ENCODE measurements at regions not wholly inside any gene's neighbourhood (a gene's known extent, or its start where the extent isn't known, plus 50 kb on each side); places are given as distances from the start of the nearest gene placed in this dataset.

DNA sequence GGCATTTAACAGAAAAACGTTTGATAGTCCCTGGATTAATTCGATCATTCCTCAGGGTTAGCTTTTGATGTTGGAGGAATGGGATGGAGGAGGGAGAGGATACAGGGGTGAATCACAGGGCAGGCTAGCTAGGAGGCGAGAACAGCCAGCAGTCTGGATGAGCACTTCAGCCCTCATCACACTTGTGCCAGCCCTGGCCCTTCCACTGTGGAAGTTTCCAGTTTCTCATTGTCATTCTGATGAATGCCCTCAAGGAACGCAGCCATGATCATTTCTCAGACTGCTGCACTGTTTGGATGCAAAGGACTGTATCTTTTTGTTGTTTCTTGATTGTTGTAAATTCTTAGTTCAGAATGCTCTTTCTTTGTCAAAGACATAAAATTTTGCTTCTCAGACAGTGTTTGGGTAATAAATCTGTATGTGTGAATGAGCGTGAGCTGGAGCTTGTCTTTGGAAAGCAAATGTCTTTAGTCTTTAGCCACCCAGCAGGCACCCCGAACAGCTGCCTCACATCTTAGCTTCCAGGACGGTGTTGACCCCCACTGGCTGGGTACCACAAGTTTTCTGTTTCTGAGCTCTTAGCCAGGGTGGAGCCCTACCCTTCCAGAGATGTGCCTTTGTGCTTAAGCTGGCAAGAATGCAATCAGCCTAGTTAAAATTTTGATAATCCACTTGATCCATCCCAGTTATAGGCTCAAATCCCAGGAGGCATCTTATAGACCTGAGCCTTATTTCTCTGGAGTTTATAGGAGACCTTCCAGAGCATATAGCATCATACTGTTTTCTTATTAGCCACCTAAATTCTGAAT lies 121.1 kb downstream of the PDCD6IP start:
- Histone ChIP-seq H3K27ac (ENCODE audit: low read depth in 1 of 2, low read length in 1 of 2) (no peak overlapping the region), H3K36me3 (ENCODE audit: control insufficient read depth in 2 of 2, insufficient read depth in 2 of 2, low read length in 1 of 2) (no peaks in the 10 kb centered on the region), H3K27me3 (ENCODE audit: control insufficient read depth in 2 of 2, insufficient read depth in 1 of 2, low read length in 1 of 2) (no peaks in the 10 kb centered on the region), H3K9me3 (ENCODE audit: control insufficient read depth in 2 of 2, insufficient read depth in 1 of 2, low read length in 1 of 2) (no peaks in the 10 kb centered on the region), H3K4me3 (ENCODE audit: low read length in 2 of 2) (no peak overlapping the region), H3K4me1 (ENCODE audit: control insufficient read depth in 2 of 2, insufficient read depth in 2 of 2, low read length in 2 of 2) (peaks cover 2 to 19% of the 10 kb centered on the region in 2 donors)
- no peak for DNase-seq (ENCODE audit: low read depth in 6 of 9, low spot score in 9 of 9)
- WGBS: 96% methylated on average over 7 of the region's 7 CpGs

DNA sequence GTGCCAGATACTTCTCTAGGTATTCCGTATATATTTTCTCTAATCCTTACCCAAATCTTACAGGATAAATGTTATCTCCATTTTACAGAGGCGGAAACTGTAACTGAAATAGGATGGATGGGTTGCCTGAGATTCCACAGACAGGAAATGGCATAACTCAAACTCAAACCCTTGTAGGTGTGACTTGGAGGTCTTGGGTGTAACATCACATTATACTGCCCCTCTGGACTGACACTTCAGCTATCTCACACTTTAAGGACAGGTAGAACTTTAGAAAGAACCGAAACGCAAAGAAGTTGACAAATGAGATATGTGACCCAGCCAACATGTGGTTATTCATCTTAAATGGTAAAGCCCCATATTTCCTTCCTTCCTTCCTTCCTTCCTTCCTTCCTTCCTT lies 122.1 kb downstream of the PDCD6IP start:
- H3K4me3 ChIP-seq (ENCODE audit: low read length in 2 of 2): no peak overlapping the region
- no peaks in the 10 kb centered on the region for H3K27me3 ChIP-seq (ENCODE audit: control insufficient read depth in 2 of 2, insufficient read depth in 1 of 2, low read length in 1 of 2)
- 89% methylated on average over 4 of the region's 4 CpGs for WGBS
- H3K36me3 ChIP-seq (ENCODE audit: control insufficient read depth in 2 of 2, insufficient read depth in 2 of 2, low read length in 1 of 2): no peaks in the 10 kb centered on the region
- H3K9me3 ChIP-seq (ENCODE audit: control insufficient read depth in 2 of 2, insufficient read depth in 1 of 2, low read length in 1 of 2): no peaks in the 10 kb centered on the region
- H3K4me1 ChIP-seq (ENCODE audit: control insufficient read depth in 2 of 2, insufficient read depth in 2 of 2, low read length in 2 of 2): peaks cover 2 to 19% of the 10 kb centered on the region in 2 donors
- no peak for DNase-seq (ENCODE audit: low read depth in 6 of 9, low spot score in 9 of 9)
- no peak overlapping the region for H3K27ac ChIP-seq (ENCODE audit: low read depth in 1 of 2, low read length in 1 of 2)

DNA sequence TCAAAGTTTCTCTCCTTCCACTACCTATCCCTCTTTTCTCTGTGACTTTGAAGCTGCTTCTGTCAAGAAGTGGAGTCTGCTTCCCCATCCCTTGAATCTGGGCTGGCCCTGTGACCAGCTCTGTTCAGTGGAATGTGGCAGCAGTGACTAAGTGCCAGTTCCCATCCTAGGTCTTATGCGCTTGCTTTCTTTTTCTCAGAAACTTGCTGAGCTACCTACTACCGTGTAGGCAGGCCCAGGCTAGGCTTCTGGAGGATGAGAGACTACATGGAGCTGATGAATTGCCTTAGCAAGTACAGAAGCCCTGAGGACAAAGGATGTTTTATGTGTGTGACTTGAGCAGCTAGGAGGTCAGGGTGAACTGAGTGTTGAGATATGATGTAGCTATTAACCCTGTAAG lies 123.2 kb downstream of the PDCD6IP start:
- Histone ChIP-seq H3K9me3 (ENCODE audit: control insufficient read depth in 2 of 2, insufficient read depth in 1 of 2, low read length in 1 of 2) (no peaks in the 10 kb centered on the region), H3K27ac (ENCODE audit: low read depth in 1 of 2, low read length in 1 of 2) (no peak overlapping the region), H3K27me3 (ENCODE audit: control insufficient read depth in 2 of 2, insufficient read depth in 1 of 2, low read length in 1 of 2) (no peaks in the 10 kb centered on the region), H3K4me1 (ENCODE audit: control insufficient read depth in 2 of 2, insufficient read depth in 2 of 2, low read length in 2 of 2) (peaks cover 2 to 11% of the 10 kb centered on the region in 2 donors), H3K4me3 (ENCODE audit: low read length in 2 of 2) (no peak overlapping the region), H3K36me3 (ENCODE audit: control insufficient read depth in 2 of 2, insufficient read depth in 2 of 2, low read length in 1 of 2) (no peaks in the 10 kb centered on the region)
- over 99% methylated on average over 2 of the region's 2 CpGs for WGBS
- no peak for DNase-seq (ENCODE audit: low read depth in 6 of 9, low spot score in 9 of 9)

DNA sequence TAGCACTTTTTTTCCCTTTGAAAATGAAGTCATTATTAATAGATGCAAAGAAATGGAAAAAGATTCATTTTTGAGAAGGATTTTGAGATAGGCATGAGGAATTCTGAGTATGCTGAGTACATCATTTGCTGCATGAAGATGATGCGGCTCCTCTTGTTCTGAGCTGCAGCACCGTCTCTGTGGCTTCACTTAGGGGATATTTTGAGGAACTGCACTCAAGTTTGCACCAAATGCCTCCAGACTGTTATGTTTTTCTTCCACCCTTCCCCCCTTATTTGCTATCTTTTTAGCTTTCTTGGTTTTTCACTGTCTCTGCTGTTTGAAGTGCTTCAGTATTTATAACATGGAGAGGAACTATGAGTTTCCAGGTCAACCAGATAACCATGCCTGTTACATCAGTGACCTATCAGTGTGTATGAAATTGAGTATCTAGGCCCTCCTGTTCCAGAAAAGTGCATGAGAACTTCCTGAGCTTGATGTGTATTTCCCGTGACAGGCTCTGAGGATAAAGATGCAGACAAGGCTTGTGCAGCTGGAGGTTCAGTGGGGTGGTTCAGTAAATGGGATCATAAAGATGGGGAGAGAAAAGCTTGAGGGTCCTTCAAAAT lies 128.7 kb downstream of the PDCD6IP start:
- Histone ChIP-seq H3K9me3 (ENCODE audit: control insufficient read depth in 2 of 2, insufficient read depth in 1 of 2, low read length in 1 of 2) (no peaks in the 10 kb centered on the region), H3K4me3 (ENCODE audit: low read length in 2 of 2) (no peak overlapping the region), H3K27ac (ENCODE audit: low read depth in 1 of 2, low read length in 1 of 2) (no peak overlapping the region), H3K27me3 (ENCODE audit: control insufficient read depth in 2 of 2, insufficient read depth in 1 of 2, low read length in 1 of 2) (no peaks in the 10 kb centered on the region), H3K36me3 (ENCODE audit: control insufficient read depth in 2 of 2, insufficient read depth in 2 of 2, low read length in 1 of 2) (no peaks in the 10 kb centered on the region), H3K4me1 (ENCODE audit: control insufficient read depth in 2 of 2, insufficient read depth in 2 of 2, low read length in 2 of 2) (no peaks in the 10 kb centered on the region)
- DNase-seq (ENCODE audit: low read depth in 6 of 9, low spot score in 9 of 9): no peak
- 87% methylated on average over 3 of the region's 3 CpGs for WGBS

DNA sequence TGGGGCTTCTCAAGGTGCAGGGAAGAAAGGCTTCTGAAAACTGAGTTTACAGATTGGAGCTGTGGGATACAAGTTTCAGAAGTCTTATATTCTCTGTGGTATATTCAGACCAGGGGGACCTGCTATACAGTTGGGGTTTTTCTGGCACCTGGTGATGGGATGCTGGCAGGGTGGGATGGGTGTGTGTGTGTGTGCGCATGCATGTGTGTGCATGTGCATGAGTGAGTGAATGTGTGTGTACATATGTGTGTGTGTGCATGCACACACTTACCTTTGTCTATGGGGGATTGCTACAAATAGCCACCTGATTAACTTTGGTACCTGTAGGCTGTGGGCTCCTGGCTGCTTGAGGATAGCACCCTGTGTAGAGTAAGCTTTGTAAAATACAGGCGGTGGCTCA lies 131.4 kb downstream of the PDCD6IP start:
- WGBS: 97% methylated on average over 2 of the region's 2 CpGs
- Histone ChIP-seq H3K27me3 (ENCODE audit: control insufficient read depth in 2 of 2, insufficient read depth in 1 of 2, low read length in 1 of 2) (no peaks in the 10 kb centered on the region), H3K27ac (ENCODE audit: low read depth in 1 of 2, low read length in 1 of 2) (no peak overlapping the region), H3K4me3 (ENCODE audit: low read length in 2 of 2) (no peak overlapping the region), H3K4me1 (ENCODE audit: control insufficient read depth in 2 of 2, insufficient read depth in 2 of 2, low read length in 2 of 2) (no peaks in the 10 kb centered on the region), H3K36me3 (ENCODE audit: control insufficient read depth in 2 of 2, insufficient read depth in 2 of 2, low read length in 1 of 2) (no peaks in the 10 kb centered on the region), H3K9me3 (ENCODE audit: control insufficient read depth in 2 of 2, insufficient read depth in 1 of 2, low read length in 1 of 2) (no peaks in the 10 kb centered on the region)
- DNase-seq (ENCODE audit: low read depth in 6 of 9, low spot score in 9 of 9): no peak

DNA sequence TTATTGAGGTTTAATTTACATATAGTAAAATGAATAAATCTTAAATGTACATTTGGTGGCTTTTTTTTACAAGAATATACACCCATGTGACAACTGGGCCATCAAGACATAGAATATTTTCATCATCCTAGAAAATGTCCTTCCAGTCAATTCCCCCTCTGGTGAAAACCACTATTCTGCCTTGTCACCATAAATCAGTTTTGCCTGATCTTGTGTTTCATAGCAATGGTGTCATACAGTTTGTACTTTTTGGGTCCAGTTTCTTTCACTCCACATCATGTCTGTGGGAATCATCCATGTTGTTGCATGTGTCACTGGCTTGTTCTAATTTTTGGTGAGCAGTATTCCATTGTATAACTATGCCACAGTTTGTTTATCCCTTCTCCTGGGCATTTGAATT lies 133.1 kb downstream of the PDCD6IP start:
- no peak overlapping the region for H3K4me3 ChIP-seq (ENCODE audit: low read length in 2 of 2)
- H3K27ac ChIP-seq (ENCODE audit: low read depth in 1 of 2, low read length in 1 of 2): no peak overlapping the region
- H3K36me3 ChIP-seq (ENCODE audit: control insufficient read depth in 2 of 2, insufficient read depth in 2 of 2, low read length in 1 of 2): no peaks in the 10 kb centered on the region
- no peaks in the 10 kb centered on the region for H3K27me3 ChIP-seq (ENCODE audit: control insufficient read depth in 2 of 2, insufficient read depth in 1 of 2, low read length in 1 of 2)
- no peak for DNase-seq (ENCODE audit: low read depth in 6 of 9, low spot score in 9 of 9)
- no peaks in the 10 kb centered on the region for H3K4me1 ChIP-seq (ENCODE audit: control insufficient read depth in 2 of 2, insufficient read depth in 2 of 2, low read length in 2 of 2)
- no peaks in the 10 kb centered on the region for H3K9me3 ChIP-seq (ENCODE audit: control insufficient read depth in 2 of 2, insufficient read depth in 1 of 2, low read length in 1 of 2)

DNA sequence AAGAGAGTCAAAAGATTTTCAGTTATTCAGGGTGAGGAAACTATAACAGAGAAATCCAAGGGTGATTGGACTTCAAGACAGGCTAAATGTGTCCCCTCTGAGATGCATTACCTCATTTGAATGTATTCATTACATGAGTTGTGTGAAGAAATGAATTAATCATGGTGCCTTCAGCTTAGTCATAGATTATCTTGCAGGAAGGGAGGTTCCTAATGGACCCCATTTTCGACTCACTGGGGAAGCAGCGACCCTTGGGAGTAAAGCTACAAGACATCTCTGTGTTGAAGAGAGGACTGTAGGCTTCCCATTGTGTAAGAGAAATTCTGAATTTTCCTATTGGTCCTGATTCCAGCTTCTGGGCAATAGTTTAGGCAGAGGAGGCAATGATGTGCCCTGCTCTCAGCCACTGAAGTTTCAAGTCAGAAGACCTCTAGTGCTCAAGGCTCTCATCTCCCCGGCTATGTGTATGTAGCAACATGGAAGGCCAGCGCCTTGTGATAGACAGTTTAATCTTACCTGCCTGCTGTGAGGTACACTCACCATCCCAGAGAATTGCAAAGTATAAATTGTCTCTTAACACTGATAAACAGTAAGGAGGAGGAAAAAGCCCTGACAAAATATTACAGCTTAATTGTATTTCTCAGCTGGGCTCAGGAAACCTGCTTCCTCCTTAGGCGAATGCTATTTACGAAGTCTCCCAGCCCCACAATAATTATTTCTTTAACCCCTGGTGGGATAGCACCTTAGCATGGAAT lies 133.8 kb downstream of the PDCD6IP start:
- no peaks in the 10 kb centered on the region for H3K27me3 ChIP-seq (ENCODE audit: control insufficient read depth in 2 of 2, insufficient read depth in 1 of 2, low read length in 1 of 2)
- H3K27ac ChIP-seq (ENCODE audit: low read depth in 1 of 2, low read length in 1 of 2): no peak overlapping the region
- H3K4me3 ChIP-seq (ENCODE audit: low read length in 2 of 2): no peak overlapping the region
- no peaks in the 10 kb centered on the region for H3K4me1 ChIP-seq (ENCODE audit: control insufficient read depth in 2 of 2, insufficient read depth in 2 of 2, low read length in 2 of 2)
- DNase-seq (ENCODE audit: low read depth in 6 of 9, low spot score in 9 of 9): no peak
- no peaks in the 10 kb centered on the region for H3K36me3 ChIP-seq (ENCODE audit: control insufficient read depth in 2 of 2, insufficient read depth in 2 of 2, low read length in 1 of 2)
- WGBS: 97% methylated on average over 6 of the region's 6 CpGs
- H3K9me3 ChIP-seq (ENCODE audit: control insufficient read depth in 2 of 2, insufficient read depth in 1 of 2, low read length in 1 of 2): no peaks in the 10 kb centered on the region

DNA sequence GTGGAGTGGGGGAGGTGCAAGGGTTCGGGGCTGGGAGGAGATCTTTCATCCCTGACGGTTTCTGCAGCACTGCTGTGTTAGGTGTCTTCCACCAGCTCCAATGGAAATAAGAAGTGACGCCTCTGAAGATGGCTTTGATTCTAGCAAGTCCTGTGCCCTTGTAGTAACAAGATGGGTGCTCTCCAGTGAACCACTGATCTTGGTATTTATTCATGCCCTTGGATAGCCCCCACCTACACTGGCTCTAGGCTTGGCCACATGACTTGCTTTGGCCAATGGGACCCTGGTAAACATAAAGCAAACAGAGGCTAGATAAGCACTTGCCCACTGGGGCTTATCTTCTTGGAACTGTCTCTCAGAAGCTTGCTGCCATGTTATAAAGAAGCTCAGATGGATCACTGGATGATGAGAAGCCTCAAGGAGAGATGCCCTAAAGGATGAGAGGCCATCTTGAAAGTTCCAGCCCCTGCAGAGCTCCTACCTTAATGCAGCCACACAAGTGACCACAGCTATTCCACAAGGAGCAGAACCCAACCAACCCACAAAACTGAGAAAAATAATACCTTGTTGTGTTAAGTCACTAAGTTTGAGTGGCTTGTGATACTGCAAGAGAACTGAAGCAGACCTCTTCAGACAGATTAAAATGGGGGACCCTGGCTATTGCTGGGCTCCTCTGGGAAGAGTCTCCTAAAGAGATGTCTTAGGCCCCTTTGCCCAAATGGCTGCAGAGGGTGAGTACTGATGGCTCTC lies 137.9 kb downstream of the PDCD6IP start:
- no peaks in the 10 kb centered on the region for H3K4me1 ChIP-seq (ENCODE audit: control insufficient read depth in 2 of 2, insufficient read depth in 2 of 2, low read length in 2 of 2)
- WGBS: 96% methylated on average over 3 of the region's 3 CpGs

More for the DNA sequence above, 137.9 kb downstream of the PDCD6IP start:
- Histone ChIP-seq H3K9me3 (ENCODE audit: control insufficient read depth in 2 of 2, insufficient read depth in 1 of 2, low read length in 1 of 2) (no peaks in the 10 kb centered on the region), H3K36me3 (ENCODE audit: control insufficient read depth in 2 of 2, insufficient read depth in 2 of 2, low read length in 1 of 2) (no peaks in the 10 kb centered on the region), H3K27me3 (ENCODE audit: control insufficient read depth in 2 of 2, insufficient read depth in 1 of 2, low read length in 1 of 2) (no peaks in the 10 kb centered on the region), H3K27ac (ENCODE audit: low read depth in 1 of 2, low read length in 1 of 2) (no peak overlapping the region), H3K4me3 (ENCODE audit: low read length in 2 of 2) (no peak overlapping the region)
- DNase-seq (ENCODE audit: low read depth in 6 of 9, low spot score in 9 of 9): no peak
